GM19468 (cell line): ENCODE measurements at regions not wholly inside any gene's neighbourhood (a gene's known extent, or its start where the extent isn't known, plus 50 kb on each side); places are given as distances from the start of the nearest gene placed in this dataset.
"Not testable (repeated sequence)": the region's sequence is repeated elsewhere in the genome, so short reads cannot be mapped to it uniquely, and the experiment has no call there.

Source experiments
- ATAC-seq: cut with Tn5 transposase; IDR thresholded peaks from one replicate; pipeline ENCODE4 v1.9.1; 2021; ENCODE audit warnings: mild to moderate bottlenecking, moderate library complexity, moderate number of reproducible peaks; ENCODE audit not compliant: unreplicated experiment; ENCODE audit errors: extremely low read depth

DNA sequence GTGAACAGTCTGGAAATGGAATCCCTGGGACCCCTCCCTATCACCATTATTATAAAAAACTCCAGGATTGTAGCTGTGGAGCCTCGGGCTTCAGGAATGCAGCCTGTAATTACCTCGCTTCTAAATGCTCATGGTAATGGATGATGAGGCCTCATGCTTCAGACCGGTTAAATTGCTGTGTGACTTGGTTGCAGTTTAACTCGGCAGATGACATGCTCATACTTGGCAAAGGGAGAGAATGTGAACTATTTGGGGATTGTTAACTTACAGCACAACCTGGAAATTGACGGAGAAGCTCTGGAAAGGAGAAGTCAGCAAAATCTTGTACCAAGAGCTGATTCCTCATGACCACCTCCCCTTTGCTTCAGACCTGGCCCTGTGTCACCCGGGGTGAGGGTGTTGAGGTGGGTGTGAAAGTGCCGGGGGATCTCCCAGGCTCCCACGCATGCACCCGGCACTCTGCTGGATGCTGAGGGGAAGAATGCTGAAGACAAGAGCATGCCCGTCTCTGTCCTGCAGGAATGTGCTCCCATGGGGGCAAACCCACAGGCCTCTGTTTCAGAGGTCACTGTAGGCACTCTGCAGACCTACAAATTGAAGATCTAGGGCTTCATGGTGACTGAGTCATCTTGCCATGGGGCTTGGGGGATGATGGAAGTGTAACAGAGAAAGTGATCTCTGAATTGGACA is 364.8 kb downstream of the RPS6KC1 start:
- ATAC-seq: no peak

DNA sequence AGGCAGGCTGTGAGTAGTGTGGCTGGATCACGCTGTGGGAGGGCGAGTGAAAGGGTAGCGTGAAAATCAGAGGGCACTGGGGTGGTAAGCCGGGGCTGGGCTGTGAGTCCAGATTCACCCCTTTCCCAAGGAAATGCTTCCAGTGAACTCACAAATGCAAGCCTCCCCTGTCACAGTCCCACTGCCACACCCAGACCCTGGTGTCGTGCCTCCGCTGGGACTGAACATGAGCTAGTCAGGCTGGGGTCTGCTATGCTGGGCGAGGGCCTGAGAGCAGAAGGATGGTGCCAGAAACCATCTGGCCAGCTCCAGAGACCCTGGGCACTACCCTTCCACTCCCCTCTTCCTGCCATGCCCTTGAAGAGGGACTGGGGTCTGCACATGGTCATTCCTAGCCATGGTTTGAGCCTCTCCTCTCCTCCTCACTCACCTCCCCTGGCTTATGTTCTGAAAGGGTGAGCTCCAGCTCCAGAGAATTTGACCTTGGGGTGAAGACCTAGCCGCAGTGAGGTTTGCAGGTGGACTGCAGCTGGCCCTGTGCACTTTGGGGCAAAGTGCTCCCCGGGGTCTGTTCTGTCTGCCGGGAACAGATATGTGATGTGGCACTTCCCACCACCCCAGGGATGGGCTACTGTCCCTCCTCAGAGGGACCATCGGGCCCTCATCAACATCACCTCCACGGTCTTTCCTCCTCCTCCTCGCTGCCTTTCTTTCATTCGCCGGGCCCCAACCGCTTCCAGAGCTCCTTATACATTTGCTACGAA is 365.6 kb downstream of the RPS6KC1 start:
- ATAC-seq: no peak

DNA sequence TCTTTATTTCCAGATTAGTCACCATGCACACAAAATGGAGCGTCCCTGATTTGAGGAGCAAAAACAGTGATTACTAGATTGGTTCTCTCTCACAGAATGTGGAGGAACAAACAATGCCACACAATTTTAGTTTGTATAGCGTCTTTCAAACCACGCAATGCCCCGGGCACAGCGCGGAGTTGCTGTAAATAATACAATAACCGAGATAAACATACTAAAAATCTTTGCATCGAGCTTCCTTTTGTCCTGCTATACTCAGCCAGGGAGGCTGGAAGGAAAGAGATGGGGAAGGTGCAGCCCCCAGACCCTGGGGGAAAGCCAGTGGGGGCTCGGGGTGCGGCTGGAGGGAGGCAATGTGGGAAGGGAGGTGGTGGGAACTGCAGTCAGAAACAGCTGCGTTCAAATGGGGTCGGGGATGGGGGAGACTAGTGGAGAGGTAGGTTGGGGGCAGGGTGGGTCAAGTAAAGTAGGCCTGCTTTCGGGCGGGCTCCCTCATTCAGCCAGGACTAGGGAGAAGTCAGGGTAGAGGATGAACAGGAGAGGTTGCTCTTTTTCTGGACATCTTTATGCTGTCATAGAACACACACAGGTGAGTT is 366.3 kb downstream of the RPS6KC1 start:
- ATAC-seq: no peak

DNA sequence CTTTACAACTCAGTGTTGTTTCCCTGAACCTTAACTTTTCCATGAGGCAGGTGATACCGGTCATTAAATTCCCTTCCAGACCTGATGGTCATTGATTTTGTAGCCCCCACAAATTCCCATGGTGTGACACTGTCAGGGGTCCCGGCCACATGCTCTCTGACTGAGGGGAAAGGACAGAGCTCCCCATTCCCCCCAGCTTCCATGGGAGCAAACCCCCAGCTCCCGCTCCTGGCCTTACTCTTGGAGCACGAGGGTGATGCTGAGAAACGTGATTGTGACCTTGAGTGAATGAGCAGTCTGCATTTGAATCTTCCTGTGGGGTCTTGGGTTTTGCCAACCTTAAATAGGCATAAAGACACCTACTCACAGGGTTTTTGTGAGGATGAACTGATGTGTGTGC is 366.8 kb downstream of the RPS6KC1 start:
- ATAC-seq: no peak

DNA sequence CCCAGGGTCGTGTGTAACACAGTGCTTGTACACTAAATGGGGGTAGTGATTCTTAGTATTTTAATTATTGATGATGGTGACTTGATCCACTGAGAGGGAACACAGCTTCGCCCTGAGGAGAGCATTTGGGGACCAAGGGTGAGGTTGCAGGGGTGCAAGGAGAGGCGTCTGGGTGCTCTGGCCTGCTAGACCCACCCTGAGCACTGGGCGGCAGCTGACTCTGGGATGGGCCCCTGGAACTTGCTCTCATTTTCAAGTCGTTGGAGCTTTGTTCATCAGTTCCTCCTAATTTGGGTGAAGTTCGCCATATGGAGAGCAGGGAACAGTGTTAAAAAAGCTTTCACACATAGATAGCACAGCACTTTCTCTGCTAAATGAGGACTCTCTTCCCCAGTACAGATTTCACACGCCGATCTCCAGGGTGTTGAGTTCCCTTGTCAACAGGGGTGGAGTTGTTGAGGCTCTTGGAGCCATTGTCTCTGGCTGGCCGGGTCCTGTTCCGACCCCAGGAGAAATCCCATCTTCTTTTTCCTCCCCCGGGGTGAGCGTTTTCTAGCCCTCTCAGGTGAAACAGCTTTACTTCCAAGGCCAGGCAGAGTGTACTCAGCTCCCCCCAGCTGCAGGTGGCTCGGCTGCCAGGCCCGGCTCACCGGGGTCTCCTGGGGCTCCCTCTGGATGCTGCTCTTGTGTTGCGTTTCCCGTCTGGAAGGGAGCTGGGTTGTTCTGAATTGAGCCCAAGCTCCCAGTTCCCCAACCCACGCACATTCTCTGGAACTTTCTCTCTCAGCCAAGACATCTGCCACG is 367.4 kb downstream of the RPS6KC1 start:
- ATAC-seq: no peak

DNA sequence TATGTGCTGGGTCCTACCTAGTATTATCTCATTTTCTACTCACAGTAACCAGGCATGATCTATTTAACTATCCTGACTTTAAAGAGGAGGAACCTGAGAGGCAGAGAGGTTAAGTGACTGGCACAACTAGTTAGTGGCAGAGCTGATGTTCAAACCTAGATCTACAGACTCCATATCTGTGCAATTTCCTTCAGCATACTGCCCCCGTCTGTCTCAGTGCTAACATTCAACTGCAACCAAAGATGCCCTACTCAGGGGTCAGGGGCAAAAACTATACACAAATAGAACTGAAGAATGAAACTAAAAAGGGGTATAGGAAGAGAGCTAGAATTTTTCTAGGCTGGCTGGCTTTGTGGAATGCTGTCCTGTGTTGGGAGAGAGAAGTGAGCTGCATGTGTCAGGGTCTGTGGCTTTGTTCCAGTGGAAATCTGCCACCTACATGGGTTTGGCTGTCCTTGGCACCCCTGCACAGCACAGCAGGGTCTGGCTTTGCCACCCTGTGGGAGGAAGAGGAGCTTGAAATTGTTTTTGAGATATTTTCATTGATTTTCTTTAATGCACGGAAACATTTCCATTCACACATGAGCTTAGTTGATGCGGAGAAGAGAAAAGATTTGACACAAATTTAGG is 368.5 kb downstream of the RPS6KC1 start:
- no peak for ATAC-seq

DNA sequence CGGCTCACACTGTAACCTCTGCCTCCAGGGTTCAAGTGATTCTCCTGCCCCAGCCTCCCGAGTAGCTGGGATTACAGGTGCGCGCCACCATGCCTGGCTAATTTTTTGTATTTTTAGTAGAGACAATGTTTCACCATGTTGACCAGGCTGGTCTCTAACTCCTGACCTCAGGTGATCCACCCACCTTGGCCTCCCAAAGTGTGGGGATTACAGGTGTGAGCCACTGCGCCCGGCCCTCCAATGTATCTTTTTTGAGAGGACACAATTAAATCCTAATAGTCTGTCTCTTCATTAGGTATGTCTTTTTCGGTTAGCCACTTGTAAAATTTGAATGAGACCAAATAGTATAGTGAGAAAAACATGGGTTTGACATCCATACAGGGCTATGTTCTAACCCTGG is 370.1 kb downstream of the RPS6KC1 start:
- ATAC-seq: not testable (repeated sequence)

DNA sequence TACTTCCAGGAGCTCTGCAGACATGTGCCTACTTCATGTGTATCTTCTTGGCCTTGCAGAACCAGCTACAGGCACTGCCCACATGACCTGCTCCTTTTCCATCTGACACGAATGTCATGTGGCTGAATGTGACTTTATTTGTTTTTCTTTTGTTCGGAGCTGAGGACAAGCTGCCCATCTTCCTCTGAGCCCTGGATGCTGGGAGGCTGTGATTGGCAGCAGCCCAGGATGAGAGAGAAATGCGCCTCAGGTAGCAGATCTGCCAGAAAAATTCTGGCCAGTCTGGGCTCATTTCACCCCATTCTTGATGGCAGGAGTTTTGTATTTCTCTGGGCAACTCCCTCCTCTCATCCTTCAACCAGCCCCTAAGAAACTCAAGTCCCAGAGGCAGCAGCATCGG is 372.0 kb downstream of the RPS6KC1 start:
- no peak for ATAC-seq

DNA sequence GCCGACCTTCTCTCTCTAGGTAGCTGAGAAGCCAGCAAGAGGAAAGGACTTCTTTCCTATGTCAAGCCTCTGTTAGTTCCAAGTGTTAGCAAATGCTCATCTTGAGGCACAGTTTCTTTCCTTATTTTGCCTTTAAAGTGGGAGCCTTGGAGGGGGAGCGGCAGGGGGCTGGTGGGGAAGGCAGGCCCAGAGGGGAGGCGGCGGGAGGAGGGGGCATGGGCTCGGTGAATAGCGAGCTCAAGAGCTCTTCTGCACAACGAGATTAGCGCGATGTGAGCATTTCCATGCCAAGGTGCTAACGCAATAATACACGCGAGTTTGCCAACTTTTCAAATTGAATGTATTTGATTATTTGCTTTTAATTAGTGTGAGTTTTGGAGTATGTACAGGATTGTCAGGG is 372.6 kb downstream of the RPS6KC1 start:
- no peak for ATAC-seq

DNA sequence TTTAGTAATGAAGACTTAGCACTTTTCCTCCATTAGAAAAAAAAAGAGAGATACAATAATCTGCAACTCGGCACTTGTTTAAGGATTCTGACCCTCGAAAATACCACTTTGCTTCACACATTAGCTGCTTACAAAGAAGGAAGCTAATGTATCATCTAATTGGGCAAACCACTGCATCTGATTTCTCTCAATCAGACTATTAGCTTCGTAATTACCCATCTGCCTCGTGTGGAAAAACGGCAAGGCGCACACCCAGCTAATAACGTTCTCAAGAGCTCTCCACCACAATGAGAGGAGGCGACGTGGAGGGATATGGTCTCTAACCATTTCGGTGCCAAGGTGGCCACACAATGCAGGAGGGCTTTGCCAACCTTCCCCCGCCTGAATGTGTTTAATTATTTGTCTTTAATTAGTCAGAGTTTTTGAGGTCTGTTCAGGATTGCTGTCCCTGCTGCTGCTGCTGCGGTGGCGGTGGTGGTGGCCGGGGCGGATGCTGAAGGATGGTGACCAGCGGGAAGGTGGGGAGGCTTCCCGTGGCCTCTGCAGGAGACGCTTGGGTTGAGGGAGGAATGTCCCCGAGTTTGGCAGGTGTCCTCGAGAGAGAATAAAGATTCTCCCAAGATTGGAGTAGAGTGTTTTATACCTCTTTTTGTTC is 374.5 kb downstream of the RPS6KC1 start:
- ATAC-seq: no peak

DNA sequence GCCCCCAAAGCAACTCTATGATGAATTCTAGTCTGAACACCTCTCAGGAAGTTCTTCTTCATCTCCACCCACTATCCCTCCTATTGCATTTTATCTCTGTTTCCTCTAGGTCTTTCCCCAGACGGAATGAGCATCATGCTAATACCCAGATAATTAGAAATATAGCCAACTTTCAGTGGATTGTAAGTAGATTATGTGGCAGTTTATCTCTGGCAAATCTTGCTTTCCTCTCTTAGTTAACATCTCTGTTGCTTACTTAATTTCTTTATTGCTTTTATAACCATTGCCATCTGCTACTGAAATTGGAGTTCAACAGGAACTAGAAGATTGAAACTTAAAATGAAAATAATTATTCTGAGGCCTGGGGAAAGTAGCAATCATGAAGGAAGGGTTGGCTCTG is 378.6 kb downstream of the RPS6KC1 start:
- no peak for ATAC-seq

DNA sequence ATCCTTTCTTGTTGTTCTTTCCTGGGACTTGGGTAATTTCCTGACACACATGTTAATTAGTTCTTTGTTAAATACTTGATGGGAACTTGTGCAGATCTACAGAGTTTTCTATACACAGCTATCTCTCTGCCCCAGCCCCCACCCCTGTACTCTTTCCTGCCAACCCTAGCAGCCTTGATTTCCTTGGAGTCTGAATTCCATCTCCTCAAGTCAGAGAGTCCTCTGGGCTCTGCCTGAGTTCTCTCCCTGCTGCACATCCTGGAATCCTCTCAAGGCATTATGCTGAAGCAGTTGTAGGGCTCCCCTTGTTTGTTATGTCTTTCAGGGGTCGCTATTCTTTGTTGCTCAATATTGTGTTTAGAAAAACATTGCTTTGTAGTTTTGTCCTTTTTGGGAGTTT is 384.7 kb downstream of the RPS6KC1 start:
- ATAC-seq: no peak

DNA sequence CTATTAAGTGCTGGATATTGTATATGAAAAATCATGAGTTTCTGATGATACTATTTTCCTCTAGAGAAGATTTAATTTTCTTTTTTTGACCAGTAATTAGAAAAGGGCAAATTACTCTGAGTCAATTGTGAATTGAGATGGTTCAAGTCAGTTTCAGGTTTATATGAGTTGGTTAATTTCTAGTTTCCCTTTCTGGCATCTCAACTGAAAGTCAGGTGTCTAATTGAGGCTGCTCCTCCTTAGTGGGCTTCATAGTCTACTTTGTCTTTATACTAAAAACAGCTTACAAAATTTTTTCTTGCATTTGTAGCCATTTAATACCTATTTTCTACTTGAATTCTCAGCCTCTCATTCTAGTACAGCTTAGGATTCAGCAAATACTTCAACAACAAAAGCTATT is 387.3 kb downstream of the RPS6KC1 start:
- no peak for ATAC-seq

DNA sequence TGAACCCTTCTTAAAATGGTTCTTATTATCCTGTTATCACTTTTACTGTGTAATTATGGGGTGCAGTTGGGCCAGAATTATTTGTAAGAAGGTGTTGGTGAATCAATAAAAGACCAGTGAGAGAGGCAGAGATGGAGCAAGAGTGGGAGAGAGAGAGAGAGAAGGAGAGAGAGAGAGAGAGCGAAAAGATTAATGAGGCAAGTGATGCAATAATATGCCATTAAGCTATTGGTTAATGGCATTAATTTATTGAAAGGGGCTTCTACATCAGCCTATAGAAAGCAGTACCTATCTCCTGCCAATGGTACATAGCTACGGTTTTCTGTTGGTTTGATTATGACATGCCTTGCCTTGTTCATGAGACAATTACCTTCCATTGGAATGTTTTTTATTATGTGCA is 388.7 kb downstream of the RPS6KC1 start:
- no peak for ATAC-seq

DNA sequence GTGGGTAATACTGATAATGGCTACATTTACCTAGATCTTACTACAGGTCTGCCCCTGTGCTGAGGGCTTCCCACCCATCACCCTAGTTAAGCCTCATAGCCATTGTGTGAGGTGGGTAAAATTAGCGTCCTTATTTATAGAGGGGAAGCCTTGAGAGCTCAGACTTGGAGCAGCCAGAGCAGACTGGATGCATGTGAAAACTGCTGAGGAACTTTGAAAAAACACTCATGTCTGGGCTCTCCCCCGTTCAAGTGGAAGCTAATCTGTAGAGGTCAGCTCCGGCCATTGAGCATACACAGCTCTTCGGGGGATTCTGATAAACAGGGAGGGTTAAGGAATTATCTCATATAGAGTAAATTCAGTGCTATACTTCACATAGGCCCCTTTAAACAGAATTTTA is 389.7 kb downstream of the RPS6KC1 start:
- ATAC-seq: no peak

DNA sequence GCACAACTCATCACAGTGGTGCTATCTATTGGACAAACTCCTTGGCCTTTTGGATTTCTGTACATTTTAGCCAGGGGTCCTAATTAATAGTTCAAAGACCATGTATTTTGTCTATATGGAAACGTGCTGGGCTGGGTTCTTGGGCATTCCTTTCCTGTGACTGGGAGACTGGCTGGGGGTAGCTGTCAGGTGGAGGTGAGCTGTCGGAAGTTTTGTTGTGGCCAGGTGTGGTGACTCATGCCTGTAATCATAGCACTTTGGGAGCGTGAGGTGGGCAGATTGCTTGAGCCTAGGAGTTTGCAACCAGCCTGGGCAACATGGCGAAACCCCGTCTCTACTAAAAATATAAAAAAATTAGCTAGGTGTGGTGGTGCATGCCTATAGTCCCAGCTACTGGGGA is 392.4 kb downstream of the RPS6KC1 start:
- no peak for ATAC-seq

DNA sequence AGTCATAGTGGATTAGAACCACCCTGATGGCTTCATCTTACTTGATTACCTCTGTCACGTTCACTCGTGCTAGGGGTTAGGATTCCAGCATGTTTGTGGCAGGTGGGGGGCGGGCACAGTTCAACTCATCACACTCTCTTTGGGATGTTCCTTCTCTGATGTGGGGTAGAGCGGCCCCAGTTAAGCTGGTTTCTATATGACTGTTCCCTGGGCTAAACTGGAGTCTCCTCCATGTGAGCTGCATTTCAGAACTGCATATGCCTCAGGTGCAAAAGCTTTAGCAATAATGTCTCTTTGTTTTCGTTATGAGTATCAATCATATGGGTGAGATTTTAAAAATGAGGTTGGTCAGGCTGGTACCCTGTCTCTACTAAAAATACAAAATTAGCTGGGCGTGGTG is 393.2 kb downstream of the RPS6KC1 start:
- ATAC-seq: no peak

DNA sequence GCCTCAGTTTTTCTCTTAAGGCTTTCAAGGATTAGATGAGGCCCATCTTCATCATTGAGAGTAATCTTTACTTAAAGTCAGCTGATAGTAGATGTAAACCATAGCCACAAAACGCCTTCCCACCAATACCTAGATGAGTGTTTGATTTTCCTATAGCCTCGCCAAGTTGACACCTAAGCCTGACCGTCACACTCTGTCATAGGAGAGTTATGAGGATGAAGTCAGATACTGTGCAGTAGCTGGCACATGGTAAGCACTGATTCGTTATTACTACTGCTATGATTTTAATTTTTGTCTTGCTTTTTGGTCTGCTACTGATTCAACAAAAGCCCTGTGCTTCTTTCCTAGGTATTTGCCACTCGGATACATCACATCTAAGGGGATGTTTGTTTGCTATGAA is 395.5 kb downstream of the RPS6KC1 start:
- ATAC-seq: no peak

DNA sequence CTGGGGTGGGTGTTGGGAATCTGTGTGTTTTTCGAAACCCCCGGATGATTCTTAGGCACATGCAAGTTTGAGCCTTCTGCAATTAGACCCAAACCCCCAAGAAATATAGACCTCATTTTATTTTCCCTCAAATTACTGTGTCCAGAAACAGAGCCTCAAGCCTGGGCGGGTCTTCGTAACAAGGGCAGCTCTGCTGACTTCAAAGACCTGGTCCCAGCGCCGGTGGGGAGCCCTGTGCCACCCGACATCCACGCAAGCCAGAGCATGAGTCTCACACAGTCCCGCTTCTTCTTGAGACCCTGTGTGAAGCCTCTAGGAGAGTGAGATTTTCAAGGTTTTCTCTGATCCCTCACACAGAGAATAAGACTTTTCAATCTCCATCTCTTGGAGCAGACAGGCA is 397.3 kb downstream of the RPS6KC1 start:
- ATAC-seq: no peak

DNA sequence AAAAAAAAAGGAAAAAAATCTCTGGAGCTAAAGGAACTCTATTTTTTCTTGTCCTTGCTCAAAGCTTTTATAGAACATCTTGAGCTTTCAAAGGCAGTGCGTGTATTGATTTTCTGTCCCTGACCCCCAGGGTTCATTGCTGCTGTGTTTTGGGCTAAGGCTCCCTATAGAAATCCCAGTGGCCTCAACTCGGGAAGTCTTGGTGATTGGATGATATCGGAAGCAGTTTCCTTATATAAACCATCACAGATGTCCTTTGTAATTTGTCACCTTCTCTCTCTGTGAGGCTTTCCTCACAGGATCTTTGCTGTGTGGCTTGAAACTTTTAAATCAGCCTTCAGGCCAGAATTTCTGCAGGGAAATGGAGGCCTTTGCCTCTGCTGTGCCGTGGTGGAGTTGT is 397.7 kb downstream of the RPS6KC1 start:
- no peak for ATAC-seq
